ENCODE measurements at regions not wholly inside any gene's neighbourhood (a gene's known extent, or its start where the extent isn't known, plus 50 kb on each side); places are given as distances from the start of the nearest gene placed in this dataset.

- TF ChIP-seq CTCF (IDR thresholded peaks at IDR 0.05) (peak; percentile 78), ZFX (IDR thresholded peaks at IDR 0.05; ENCODE audit: borderline replicate concordance) (no peak)
Observed at GRCh38 chr13:86870444-86870843, 800.7 kb upstream of the SLITRK5 start.

Data from 22Rv1 (cell line).